Stimulated activated CD4-positive, alpha-beta T cell treated with anti-CD3 and anti-CD28 coated beads, Interleukin-15, amount 100 ng/mL, for 24 hours (primary cell): ENCODE measurements at regions not wholly inside any gene's neighbourhood (a gene's known extent, or its start where the extent isn't known, plus 50 kb on each side); places are given as distances from the start of the nearest gene placed in this dataset.

ENCODE experiments used
- DNase-seq: peaks from one replicate; pipeline ENCODE4 v3.0.0-alpha.2; 2020

DNA sequence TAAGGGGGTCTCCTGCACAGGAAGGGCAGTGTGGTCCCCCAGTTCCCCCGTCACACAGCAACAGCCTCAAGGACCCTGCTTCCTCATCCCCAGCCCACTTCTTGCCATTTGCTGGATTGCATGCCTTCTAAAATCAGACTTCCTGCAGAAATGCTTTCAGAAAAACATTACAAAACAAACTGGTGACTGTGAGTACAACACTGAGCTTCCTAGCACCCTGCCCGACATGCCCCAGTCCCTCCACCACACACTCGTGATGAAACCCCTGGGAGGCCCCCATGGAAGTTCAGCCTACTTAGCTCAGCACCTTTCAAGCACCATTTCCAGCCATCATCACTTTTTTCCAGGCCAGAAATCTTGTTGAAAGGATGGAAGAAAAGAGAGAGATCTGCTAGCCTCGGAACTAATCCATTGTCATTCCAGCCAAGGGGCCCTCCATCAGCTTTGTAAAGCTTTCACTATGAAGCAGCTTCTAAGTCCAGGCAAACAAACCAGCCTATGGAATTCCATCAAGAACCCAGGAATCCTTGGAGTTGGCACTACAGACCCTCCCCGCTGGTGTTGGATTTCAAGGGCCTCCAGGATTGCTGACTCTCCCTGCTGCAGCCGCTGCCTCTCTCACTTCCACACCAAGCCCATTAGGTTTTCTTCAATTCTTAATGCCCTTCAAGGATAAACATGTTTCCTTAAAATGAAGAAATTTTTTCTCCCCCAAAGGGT lies 114.6 kb downstream of the C5orf15 start:
- no peak for DNase-seq

DNA sequence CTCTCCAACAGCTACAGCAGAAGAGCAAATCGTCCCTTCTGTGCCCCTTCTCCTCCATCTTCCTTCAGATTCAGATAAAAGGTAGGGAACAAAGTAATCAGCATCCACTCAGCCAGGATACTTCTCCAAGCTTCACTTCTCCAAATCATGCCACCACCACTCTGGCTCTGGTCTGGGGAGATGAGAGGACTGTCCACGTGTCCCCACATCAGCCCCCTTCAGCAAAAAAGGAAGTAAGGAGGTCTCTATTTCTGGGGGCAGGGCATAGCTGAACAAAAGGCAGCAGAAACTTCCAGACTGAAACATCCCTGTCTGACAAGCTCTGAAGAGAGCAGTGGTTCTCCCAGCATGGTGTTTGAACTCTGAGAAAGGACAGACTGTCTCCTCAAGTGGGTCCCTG lies 116.9 kb downstream of the C5orf15 start:
- DNase-seq, result no peak

DNA sequence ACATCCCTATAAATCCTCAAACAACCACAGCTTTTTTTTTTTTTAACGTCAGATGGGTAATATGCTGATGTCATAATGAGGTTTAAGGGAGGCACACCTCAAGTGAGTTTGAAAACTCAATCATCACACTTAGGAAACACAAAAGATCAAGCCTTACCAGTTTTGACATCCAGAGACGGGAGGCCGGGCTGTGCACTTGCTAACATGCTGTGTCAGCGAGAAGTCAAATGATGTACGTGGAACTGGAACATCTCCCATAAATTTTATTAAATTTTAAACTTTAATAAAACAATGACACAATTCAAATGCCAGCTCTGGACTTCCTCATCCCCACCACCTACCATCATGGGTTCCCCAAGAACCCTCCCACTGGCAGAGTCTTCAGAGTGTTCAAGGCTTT lies 117.6 kb downstream of the C5orf15 start:
- no peak for DNase-seq

DNA sequence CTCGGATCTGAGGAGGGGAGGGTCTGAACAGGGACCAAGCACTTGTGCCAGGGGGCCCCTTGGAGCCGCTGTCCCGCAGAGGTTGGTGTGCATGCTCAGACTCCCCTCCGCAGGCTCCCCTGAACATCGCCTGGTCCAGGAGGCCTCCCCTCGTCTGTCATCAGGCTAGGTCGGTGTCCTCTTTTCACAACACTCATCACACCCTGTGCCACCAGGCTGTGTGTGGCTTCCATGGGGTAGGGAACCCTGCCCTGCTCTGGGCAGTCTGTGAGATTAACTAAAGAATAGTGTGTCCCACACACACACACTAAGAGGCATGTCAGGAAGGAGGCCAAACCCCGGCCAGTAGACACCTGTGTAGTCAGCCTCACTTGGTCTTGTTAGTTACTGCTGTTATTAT lies 119.3 kb downstream of the C5orf15 start:
- DNase-seq, result no peak

DNA sequence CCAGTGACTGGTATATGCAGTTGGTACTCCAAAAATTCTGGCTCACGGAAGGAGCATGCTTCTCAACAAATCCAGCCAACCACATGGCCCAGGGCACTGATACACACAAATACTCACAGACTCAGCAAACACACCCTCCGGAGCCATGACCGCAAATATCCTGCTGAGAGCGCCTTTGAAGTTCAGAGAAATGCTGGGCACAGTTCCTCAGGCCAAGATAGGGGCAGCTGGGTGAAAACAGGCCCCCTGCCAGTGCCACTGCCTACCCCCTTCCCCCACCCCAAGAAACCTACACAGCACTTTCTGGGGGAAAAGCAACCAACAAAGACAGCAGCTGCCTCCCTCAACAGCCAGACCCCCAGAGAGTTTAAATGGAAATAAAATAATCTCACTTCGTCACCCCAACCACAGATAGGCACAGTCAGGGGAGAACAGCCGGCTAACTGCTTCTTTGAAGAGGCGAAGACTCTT lies 120.0 kb downstream of the C5orf15 start:
- no peak for DNase-seq

DNA sequence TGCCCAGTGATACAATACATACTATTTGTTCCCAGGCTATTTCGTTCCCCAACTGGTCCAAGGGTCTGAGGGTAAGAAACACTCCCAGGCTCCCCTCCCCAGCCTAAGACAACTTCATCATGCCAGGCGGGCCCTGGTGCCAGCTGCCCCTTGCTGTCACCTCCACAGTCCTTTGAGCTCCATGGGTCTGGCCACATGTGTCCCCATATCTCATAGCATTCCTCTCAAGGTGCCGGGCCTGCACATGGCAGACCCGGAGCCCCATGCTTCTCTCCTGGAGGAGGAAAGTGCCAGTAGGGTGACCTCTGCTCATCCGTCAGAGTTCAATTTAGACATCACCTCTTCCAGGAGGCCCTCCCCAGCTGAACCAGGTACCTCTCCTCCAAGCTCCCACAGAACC lies 120.5 kb downstream of the C5orf15 start:
- DNase-seq, result no peak

DNA sequence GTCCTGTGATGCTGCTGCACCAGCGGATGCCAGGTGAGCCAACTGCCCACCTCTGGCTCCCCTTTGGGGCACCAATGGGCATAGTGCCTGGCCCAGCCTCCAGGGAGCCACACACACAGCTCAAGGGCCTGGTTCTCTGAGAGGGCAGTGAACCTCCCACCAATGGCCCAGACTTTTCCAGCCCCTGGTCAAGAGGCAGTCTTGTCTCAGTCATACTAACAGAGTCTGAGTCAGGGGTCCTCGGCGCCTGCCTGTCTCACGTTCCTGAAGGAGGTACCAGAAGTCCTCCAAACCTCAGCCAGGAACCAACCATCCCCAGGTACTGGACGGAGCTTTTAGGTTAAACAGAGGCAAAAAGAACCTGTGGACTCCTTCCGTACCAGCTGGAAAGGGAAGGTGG lies 121.1 kb downstream of the C5orf15 start:
- no peak for DNase-seq

DNA sequence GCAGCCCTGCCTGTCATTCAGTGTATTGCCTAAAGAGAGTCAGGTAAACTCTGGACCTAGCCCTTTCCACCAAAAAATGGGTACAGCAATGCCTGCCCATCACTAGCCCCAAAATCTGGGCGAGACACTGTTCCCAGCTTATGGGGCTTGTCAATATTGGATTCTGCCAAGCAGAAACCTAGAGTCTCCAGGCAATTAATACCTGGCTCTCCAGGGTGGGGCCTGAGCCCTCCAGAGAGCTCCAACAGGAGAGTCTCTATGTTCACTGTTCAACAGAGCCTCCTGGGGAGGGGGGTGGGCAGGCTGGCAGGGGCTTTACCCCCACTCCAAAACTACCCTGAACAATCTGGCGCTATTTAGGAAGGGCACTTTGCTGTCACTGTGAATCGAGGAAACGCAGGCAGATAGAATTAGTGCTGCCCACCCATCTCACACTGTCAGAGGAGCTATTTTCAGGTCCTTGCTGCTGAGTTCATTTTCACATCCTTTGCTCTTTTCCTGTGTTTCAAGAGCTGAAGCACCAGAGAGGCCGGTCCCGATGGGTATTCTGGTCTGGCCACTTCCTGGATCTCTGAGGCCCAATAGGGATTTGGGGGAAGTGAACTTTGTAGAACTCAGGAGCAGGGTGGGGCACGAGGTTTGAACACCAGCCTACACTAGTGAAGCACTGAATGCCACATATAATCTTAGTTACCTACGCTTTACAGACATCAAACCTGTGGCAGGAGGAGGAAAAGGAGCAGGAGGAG lies 121.8 kb downstream of the C5orf15 start:
- no peak for DNase-seq

DNA sequence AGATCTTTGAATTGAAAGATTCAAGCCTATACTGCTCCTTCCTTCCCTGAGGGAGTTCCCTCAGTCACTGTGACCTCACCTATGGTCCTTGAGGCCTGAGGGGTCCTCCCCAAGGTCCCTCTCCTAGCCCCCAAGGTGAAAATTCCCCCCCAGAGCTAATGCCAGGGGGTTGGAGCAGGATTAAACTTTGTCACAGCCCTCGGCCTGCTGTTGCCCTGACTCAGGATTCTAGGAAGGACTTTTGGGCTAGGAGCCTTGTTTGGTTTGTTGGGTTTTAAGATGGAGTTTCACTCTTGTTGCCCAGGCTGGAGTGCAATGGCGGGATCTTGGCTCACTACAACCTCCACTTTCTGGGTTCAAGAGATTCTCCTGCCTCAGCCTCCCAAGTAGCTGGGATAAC lies 123.2 kb downstream of the C5orf15 start:
- DNase-seq, result no peak

DNA sequence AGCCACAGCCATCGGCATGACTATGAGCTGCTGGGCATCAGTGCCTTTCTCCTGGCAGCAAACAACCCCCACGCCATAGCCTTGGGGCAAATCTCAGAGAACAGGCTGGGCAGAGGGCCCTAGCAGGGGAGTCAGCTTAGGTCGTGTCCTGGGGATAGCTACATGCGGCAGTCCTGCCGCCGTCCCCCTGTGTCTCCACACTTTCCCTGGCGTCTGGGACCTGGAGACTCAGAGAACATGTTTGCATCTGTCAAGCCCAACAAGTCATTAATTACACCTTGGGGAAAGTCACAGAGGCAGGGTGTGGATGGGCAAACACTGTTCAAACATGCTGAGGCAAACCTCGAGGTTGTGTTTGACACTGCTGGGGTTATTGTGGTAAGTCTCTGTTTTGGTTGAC lies 123.6 kb downstream of the C5orf15 start:
- DNase-seq, result no peak

DNA sequence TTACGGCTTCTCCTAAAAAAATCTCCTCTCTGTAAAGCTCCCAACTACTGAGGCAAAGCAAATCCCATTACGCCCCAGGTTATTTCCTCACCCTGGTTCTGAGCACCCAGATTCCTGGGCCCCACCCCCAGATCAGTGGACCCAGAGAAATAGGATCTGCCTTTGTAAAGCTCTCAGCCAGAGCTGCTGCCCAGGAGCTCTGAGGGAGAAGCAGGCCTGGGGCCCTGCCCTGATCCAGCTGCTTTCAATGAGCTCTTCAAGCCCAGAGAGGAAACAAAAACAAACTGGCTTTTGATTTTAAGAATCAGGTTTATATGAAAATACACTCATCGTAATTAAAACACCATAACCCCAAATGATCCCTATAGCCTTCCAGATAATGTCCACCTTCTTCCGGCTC lies 124.5 kb downstream of the C5orf15 start:
- DNase-seq, result no peak

DNA sequence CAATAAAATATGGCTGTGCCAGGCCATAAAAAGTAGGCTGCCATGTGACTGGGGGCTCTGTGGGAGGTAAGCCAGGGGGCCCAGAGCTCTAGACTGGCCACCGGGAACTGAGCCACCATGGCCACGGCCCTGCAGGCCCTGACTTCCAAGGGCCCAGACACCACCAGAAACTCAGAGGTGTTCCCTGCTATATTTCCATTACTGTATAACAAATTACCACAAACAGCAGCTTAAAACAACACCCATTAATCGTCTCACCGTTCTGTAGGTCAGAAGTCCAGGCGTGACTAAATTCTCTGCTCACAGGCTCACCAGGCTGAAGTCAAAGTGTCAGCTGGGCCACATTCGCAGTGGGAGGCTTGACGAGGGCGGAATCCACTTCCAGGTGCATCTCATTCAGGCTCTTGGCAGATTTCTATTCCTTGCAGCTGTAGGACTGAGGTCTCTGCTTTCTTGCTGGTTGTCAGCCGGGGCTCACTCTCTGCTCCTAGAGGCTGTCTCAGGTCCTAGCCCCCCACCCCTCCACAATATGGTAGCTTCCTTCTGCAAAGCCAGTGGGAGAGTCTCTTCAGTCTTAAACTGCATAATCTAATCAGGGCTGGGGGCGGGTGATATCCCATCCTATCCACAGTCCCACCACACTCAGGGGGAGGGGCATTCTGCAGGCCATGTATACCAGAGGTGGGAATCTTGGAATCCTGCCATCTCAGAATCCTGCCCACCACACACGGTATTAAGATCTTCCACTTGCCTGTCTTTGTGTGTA lies 125.4 kb downstream of the C5orf15 start:
- no peak for DNase-seq

DNA sequence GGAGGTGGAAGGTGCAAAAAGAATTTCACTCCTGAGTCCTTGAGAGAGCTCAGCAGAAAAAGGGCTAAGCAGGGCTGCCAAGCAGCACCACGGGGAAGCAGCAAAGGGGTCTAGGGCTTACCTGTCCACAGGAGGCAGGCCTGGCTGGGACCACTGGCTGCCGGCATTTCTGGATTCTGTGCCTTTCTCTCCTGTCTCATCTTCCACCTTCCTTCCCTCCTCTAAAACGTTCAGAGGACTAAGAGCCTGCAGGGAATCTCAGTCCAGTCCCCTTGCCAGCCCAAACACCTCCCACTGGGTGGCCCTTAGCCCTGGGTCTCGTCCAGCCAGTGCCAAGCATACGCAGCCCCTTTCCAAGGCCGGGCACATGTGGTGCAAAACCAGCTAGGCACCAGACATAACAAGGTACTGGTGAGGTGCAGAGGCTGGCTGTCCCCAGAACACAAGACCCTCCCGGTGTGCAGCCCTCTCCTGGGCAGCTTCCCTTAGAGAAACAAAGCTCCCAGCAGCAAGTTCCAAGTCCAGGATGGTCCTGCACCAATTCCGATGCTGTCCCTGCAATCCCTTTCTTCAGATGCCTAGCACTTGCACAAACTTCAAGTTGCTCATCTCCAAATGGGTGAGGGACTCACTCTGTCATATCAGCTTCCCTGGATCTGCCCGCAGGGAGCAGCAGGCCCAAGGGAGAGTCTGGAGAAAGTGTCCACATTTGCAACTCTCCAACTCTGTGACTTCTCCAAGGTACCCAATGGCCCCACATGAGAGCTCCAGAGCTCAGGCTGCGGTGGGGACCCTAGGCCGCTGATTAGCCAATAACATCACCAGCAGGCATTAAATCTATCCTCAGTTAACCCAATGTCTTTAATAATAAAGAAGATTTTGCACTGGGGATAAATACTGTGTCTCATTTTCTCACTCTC lies 126.3 kb downstream of the C5orf15 start:
- DNase-seq, result no peak

DNA sequence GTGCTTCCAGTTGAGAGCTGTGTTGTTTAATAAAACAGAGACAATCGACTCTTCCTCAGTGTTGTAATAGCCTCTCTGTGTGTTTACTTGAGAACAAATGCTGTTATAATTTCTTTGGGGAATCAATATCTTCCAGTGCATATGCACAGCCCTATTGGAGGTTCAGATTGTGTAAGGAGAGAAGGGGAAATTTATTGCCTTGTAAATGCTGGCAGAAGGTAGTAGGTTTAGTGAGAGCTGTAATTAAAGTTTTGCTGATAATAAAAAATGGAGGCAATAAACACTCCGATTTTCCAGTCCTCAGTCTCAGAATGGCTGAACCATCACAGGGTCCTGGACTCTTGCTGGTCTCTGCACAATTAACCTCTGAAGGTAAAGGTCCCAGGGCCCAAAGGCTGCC lies 128.3 kb downstream of the C5orf15 start:
- no peak for DNase-seq

DNA sequence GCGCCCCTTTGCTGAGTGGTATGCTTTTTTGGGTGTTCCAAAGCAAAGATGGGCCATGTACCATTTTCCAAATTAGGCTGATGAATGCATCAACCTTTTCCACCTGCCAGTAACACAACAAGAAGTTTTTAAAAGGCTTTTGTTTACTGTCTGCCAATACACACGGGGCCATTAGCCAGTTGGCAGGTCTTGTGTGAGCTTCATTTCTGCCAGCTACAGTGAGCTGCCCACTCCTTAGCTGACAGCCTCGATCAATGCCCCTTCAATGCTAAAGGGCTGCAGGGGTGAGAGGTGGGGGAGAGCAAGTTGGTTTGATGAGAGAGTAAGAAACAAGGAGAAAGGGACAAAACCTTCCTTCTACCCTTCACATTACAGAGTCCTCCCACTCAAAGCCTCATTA lies 128.7 kb downstream of the C5orf15 start:
- DNase-seq, result no peak

DNA sequence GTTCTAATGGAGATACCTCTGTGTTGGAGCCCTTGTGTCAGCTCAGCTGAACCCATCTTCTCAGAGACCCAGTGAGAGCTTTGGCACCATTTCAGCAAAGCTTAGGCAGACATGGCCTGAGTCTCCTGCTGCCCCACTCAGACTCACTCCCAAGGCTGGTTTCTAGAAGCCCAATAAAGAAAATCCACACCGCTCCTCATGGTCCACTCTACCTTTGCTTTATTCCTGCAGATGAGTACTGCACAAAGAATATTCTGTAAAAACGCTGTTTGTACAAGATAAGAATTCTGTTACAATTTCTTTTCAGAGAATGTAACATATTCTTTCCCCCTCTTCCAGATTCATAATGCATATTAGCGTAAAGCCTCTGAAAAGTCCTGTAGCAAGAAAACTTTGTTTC lies 129.3 kb downstream of the C5orf15 start:
- no peak for DNase-seq

DNA sequence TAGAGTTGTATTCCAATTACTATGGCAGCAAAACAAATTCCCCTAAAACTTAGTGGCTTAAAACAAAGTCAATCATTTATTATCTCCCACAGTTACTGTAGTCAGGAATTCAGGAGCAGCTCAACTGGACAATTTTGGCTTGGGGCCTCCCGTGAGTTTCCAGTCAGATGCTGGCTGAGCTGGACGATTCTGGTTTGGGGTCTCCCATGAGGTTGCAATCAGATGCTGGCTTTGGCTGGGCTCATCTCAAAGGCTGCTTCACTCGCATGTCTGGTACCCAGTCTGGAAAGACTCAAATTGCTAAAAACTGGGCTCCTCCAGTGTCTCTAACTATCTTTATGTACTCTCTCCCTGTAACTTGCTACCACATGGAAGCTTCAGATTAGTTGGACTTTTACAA lies 130.1 kb downstream of the C5orf15 start:
- DNase-seq, result no peak

DNA sequence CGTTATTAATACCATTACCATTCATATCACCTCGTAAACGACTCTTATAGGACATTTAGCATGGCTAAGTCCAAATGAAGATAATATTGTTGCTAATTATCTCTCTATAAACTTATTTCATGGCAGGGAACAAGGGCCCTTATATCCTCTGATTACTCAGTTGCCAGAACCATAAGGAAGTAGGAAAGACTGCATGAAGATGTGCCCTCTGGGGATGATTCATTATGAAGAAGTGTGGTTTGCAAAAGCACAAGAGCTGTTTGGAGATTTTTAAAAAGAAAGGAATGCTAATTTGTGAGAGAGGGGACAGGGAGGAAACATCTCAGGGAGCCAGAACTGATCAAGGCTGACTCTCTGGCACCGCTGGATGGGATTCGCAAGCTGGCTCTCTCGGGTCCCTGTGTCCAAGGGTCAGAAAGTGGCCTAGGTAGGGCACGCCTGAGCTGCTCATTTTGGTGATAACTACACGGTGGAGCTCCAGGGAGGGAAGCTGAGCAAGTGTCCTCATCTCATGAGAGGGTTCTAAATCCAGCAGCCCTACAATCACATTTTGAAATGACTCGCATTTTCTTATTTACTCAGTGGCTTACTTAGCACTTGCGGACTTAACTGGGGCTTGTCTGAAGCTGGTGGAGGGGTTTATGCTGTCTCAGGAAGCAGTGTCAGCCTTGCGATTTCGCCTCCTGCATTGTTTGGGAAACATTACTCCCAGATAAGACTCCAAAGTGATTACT lies 136.8 kb downstream of the C5orf15 start:
- no peak for DNase-seq

DNA sequence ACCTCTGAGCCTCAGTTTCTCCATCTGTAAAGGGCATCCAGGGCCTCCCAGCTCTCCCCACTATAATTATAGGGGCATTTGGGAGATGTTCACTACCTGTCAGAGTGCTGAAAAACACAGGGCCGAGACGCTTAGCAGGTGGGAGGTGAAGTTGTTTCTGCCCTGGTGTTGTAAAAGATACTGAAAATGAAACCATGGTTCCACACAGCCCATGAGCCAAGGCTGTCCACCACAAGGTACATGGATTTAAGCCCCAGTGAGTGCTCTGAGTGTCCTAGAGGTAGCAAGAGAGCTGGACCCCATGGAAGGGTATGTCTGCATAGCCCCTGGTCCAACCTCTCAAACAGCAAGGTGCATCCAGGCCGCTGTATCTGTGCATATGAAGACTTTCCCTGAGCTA lies 137.5 kb downstream of the C5orf15 start:
- no peak for DNase-seq

DNA sequence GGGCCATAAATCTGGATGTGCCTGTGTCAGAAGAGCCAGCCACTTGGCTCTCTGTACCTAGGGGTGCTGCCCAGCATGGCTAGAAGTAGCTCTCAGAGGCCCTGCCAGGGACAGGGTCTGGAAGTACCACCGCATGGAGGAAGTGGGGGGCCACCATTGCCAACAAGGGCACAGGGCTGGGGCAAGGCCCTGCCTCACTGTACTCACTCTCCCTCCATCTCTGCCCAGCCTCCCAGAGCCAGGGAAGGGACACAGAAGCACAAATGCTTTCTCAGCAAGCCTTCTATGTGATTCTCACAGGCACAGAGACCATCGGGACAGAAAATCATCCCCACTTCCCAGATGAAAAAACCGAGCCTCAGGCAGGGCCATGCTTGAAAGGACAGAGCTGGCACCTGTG lies 138.1 kb downstream of the C5orf15 start:
- DNase-seq, result no peak

DNA sequence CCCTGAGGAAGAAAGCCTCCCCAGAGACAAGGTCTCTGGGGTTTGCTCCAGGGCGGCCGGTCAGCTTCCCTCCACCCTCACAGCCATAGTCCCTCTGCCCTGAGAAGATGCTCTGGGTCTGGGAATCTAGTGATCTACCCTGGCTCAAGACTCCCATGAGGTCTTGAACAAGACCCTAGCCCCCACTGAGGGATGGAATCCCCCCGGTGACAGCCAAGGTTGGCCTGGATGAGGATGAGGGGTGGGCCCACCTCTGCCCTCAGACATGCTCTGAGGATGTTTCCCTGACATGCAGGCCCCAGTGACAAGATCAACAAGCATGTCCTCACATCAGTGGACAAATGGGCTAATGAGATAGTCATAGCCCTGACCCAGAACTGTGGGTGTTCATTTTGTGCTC lies 138.6 kb downstream of the C5orf15 start:
- no peak for DNase-seq

DNA sequence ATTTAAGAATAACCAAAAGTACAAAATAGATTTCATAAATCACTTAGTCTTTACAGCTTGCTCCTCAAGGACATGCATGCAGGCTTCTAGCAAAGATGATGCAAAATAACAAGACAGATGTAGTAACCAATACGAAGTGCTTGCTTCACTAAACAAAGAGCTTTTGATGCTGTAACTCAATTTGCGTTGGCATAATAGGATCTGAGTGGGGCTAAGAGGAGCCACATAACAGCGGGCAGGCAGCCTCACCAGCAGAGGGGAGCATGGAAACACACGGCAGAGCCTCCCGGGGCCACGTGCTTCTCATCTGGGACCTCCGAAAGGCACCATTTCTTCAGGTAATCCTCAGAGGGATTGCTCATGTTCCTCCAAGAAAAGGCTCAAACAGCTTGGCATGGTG lies 139.7 kb downstream of the C5orf15 start:
- DNase-seq, result no peak
